Psoas muscle (tissue), 7 donors: ENCODE measurements at regions not wholly inside any gene's neighbourhood (a gene's known extent, or its start where the extent isn't known, plus 50 kb on each side); places are given as distances from the start of the nearest gene placed in this dataset.

Experiments used
- ATAC-seq, 4 donors: fragments of 200-7000 bp; cut with Tn5 transposase; one replicate each; pipeline ENCODE4 v1.9.1; 2020; ENCODE audit warnings: moderate library complexity in 3 of 4, mild to moderate bottlenecking in 2 of 4
- DNase-seq, 2 donors: peaks; one replicate each; pipeline ENCODE4 v3.0.0-alpha.2; 2020
- H3K27ac ChIP-seq: fragments of 200-600 bp; one replicate; pipeline ENCODE4 v1.8.0; 2022
- H3K27me3 ChIP-seq, 3 donors: fragments of 200-600 bp in 1 of 3; one replicate each; pipeline versions ENCODE4 v1.6.1 to v1.8.0; 2013 to 2022; ENCODE audit warnings: low read length in 2 of 3, mild to moderate bottlenecking in 2 of 3, moderate library complexity in 1 of 3; ENCODE audit not compliant: insufficient read depth in 3 of 3
- H3K36me3 ChIP-seq, 2 donors: fragments of 200-600 bp in 1 of 2; one replicate each; pipeline versions ENCODE4 v1.6.1 to v1.8.0; 2013 to 2022; ENCODE audit warnings: low read depth in 1 of 2, mild to moderate bottlenecking in 1 of 2, moderate library complexity in 1 of 2; ENCODE audit not compliant: insufficient read depth in 1 of 2
- H3K4me1 ChIP-seq: fragments of 200-600 bp; one replicate; pipeline ENCODE4 v1.8.0; 2022
- H3K4me3 ChIP-seq: fragments of 200-600 bp; one replicate; pipeline ENCODE4 v1.8.0; 2022; ENCODE audit warnings: mild to moderate bottlenecking
- H3K9me3 ChIP-seq: fragments of 200-600 bp; one replicate; pipeline ENCODE4 v1.8.0; 2022
- WGBS, 3 donors: extraction: QIAGEN DNeasy Blood & Tissue Kit; methylation state at CpG; one replicate each; pipeline versions ENCODE4 v1.1.6 to v1.1.7; 2013; 5-methylcytosine and 5-hydroxymethylcytosine counted together
- intact Hi-C, 2 donors: fragments of 100-400 bp; cut with DNase I; formaldehyde crosslinking; loops; one replicate each; pipeline versions ENCODE4 v1.11.0 to v1.14.2; 2022
- TF ChIP-seq, protein P1 (sequence below): fragments of 200-600 bp; IDR thresholded peaks from one replicate; pipeline ENCODE4 v1.8.0; 2022; ENCODE audit warnings: antibody characterized with exemption
- donor health status: healthy with polysubstance abuse.
- donor health status: DM: no; HTN: no; CAD: no; lungs with moderate emphysema.
- donor health status: Bipolar disorder and iron deficiency.
- donor health status: healthy.
- donor health status: DM: yes; HTN: yes; CAD: no.
- donor health status: DM: no; HTN: no; CAD: no.
- donor health status: DM: yes; HTN: yes; CAD: no.

DNA sequence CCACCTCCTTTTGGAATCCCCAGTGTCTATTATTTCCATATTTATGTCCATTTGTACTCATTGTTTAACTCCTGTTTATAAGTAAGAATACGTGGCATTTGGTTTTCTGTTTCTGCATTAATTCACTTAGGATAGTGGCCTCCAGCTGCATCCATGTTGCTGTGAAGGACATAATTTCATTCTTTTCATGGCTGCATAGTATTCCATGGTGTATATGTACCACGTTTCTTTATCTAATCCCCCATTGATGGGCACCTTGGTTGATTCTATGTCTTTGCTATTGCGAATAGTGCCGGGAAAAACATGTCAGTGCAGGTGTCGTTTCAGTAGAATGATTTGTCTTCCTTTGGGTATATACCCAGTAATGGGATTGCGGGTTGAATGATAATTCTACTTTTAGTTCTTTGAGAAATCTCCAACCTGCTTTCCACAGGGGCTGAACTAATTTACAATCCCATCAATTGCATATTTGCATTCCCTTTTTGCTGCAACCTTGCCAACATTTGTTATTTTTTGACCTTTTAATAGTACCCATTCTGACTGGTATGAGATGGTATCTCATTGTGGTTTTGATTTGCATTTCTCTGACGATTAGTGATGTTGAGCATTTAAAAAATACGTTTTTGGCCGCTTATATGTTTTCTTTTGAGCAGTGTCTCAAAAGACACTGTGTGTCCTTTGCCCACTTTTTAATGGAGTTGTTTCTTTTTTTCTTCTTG, 373.2 kb upstream of the TNRC6C start:
- Histone ChIP-seq H3K27ac (no peak overlapping the region), H3K9me3 (peaks cover 10% of the 10 kb centered on the region), H3K36me3 (no peaks in the 10 kb centered on the region), H3K4me3 (no peak overlapping the region), H3K27me3 (no peaks in the 10 kb centered on the region), H3K4me1 (no peaks in the 10 kb centered on the region)
- DNase-seq, result no peak
- WGBS, 3 donors, result 89 to 93% (median 89%) methylated on average over 9 of the region's 9 CpGs
- TF ChIP-seq, protein P1, sequence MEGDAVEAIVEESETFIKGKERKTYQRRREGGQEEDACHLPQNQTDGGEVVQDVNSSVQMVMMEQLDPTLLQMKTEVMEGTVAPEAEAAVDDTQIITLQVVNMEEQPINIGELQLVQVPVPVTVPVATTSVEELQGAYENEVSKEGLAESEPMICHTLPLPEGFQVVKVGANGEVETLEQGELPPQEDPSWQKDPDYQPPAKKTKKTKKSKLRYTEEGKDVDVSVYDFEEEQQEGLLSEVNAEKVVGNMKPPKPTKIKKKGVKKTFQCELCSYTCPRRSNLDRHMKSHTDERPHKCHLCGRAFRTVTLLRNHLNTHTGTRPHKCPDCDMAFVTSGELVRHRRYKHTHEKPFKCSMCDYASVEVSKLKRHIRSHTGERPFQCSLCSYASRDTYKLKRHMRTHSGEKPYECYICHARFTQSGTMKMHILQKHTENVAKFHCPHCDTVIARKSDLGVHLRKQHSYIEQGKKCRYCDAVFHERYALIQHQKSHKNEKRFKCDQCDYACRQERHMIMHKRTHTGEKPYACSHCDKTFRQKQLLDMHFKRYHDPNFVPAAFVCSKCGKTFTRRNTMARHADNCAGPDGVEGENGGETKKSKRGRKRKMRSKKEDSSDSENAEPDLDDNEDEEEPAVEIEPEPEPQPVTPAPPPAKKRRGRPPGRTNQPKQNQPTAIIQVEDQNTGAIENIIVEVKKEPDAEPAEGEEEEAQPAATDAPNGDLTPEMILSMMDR, result no peak
- intact Hi-C loops, result no loop called here
- no peak for ATAC-seq

DNA sequence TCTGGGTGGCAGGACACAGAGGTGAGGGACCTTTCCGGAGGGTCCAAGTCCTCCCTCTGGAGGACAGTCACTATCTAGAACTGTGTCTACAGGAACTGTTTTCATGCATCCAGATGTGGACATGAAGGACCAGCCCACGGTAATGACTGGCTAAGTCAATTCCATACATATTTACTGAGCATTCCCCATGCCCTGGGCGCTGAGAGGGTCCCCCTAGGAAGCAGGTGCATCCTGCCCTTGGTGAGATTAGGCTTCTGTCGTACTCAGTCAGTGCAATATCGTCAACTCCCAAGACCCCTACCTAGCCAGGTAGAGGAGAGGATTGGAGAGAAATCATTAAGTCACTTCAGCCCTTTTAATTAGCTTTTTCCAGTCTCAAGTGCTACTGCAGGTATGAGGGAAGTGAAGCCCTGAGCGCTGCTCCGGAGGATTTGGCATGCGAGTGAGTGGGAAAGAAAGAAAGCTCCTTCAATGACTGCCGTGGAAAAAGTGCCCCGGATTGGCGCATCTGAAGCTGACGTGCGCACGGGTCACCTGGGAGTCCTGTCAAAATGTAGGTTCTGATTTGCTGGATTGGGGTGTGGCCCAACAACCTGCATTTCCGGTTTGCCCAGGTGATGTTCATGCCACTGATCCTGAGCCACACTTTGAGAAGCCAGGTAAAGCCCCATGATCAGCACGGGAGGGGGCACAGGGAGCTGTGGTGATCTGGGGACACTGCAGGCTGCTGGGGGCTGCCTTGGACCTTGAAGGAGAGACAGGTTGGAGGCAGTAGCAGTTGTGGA, 367.4 kb upstream of the TNRC6C start:
- H3K36me3 ChIP-seq, result no peaks in the 10 kb centered on the region
- no peak for DNase-seq
- H3K4me3 ChIP-seq, result no peak overlapping the region
- no peaks in the 10 kb centered on the region for H3K4me1 ChIP-seq
- 73 to 78% (median 75%) methylated on average over 16 of the region's 16 CpGs for WGBS, 3 donors
- intact Hi-C loops, result no loop called here
- ATAC-seq, result no peak
- peaks cover 0 to 8% (median 3%) of the 10 kb centered on the region in 3 donors for H3K27me3 ChIP-seq
- peaks cover 6% of the 10 kb centered on the region for H3K9me3 ChIP-seq
- H3K27ac ChIP-seq, result no peak overlapping the region
- TF ChIP-seq, protein P1, result no peak

DNA sequence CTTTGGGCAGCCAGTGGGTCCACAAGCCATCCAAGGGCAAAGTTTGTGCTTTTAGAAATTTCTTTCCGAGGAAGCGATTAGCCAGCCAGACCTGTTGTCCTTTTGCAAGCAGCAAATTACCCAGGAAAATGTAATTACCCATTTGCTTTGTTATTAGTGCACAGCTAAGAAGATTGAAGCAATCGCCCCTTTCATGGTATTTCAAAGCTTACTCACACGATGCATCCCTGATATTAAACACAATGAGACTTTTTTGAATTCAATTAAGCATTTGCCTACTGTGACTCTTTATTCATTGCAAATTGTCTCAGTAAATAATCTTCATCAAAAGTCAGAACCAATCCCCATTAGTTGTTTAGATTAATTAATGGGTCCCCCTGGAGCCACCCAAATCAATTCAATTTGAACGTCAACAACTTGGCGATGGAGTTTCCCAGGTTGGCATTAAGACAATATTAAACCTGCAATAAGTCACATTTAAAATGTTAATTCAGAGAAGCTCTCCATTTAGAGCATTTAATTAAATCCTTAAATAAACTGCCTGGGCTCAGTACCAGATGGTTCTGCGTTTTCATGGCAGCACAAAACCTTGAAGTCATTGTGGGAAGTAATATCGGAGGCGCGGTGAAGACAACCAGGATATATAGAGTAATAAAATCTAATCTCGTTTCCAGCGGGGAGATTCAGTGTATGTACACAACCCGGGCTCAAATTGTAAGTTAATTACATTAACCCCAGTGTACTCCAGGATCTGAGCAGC, 366.2 kb upstream of the TNRC6C start:
- Histone ChIP-seq H3K27me3 (peaks cover 0 to 8% (median 3%) of the 10 kb centered on the region in 3 donors), H3K9me3 (no peaks in the 10 kb centered on the region), H3K27ac (no peak overlapping the region), H3K4me3 (no peak overlapping the region), H3K4me1 (no peaks in the 10 kb centered on the region), H3K36me3 (no peaks in the 10 kb centered on the region)
- WGBS, 3 donors, result 68 to 83% (median 74%) methylated on average over 13 of the region's 13 CpGs
- DNase-seq (no peak), ATAC-seq (no peak)
- TF ChIP-seq, protein P1, result no peak
- intact Hi-C loops, result no loop called here

DNA sequence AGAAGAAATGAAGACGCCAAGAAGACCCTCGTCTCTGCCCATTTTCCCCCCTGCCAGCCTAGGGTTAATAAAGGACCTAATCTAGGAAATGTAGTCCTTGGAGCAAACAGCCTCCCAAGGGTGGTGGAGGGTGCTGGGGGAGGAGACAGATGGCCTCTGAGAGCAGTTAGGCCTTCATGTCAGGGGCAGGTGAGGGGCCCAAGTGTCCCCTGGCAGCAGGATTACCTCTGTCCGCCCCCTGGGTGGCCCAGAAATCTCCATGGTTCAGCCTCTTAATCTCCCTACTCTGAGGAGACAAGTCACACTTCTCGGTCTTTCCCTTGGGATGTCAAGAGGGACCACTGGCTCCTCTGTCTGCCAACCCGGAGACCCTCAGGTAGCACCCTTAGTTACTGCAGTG, 365.4 kb upstream of the TNRC6C start:
- no peak overlapping the region for H3K27ac ChIP-seq
- peaks cover 0 to 8% (median 3%) of the 10 kb centered on the region in 3 donors for H3K27me3 ChIP-seq
- H3K4me3 ChIP-seq, result no peak overlapping the region
- no peaks in the 10 kb centered on the region for H3K4me1 ChIP-seq
- intact Hi-C loops, result no loop called here
- H3K9me3 ChIP-seq, result no peaks in the 10 kb centered on the region
- ATAC-seq (no peak), DNase-seq (no peak)
- no peaks in the 10 kb centered on the region for H3K36me3 ChIP-seq
- TF ChIP-seq, protein P1, result no peak
- 78 to 91% (median 88%) methylated on average over 5 of the region's 5 CpGs for WGBS, 3 donors
